HUES6 (cell line): ENCODE measurements at regions not wholly inside any gene's neighbourhood (a gene's known extent, or its start where the extent isn't known, plus 50 kb on each side); places are given as distances from the start of the nearest gene placed in this dataset.
"Not testable (repeated sequence)": the region's sequence is repeated elsewhere in the genome, so short reads cannot be mapped to it uniquely, and the experiment has no call there.

Experiments
- H3K27ac ChIP-seq: 2 replicates; pipeline ENCODE4 v1.7.0; 2013; ENCODE audit warnings: low read depth, mild to moderate bottlenecking, low read length, inconsistent platforms
- H3K27me3 ChIP-seq: 2 replicates; pipeline ENCODE4 v1.6.1; 2013; ENCODE audit warnings: low read length; ENCODE audit not compliant: control insufficient read depth, insufficient read depth
- H3K36me3 ChIP-seq: 2 replicates; pipeline ENCODE4 v1.6.1; 2013; ENCODE audit warnings: low read length; ENCODE audit not compliant: control insufficient read depth, insufficient read depth
- H3K4me1 ChIP-seq: 2 replicates; pipeline ENCODE4 v1.6.1; 2013; ENCODE audit warnings: low read length; ENCODE audit not compliant: control insufficient read depth, insufficient read depth
- H3K4me3 ChIP-seq: 2 replicates; pipeline ENCODE4 v1.5.1; 2013; ENCODE audit warnings: low read depth, low read length
- H3K9ac ChIP-seq: one replicate; pipeline ENCODE4 v1.6.1; 2013; ENCODE audit warnings: mild to moderate bottlenecking, low read length
- H3K9me3 ChIP-seq: 2 replicates; pipeline ENCODE4 v1.6.1; 2013; ENCODE audit warnings: low read depth, low read length; ENCODE audit not compliant: control insufficient read depth, insufficient read depth

- Histone ChIP-seq H3K27ac (no peak overlapping the region), H3K27me3 (no peaks in the 10 kb centered on the region), H3K4me3 (no peak overlapping the region), H3K4me1 (peaks cover 15% of the 10 kb centered on the region), H3K36me3 (peaks cover 34% of the 10 kb centered on the region), H3K9ac (no peak overlapping the region), H3K9me3 (no peaks in the 10 kb centered on the region)
These were observed 575.9 kb upstream of the MDGA2 start for GRCh38 chr14:48251290-48251689.

GRCh38 chr14:48250575-48250974 lies 575.2 kb upstream of the MDGA2 start:
- Histone ChIP-seq H3K9me3 (no peaks in the 10 kb centered on the region), H3K9ac (no peak overlapping the region), H3K4me1 (peaks cover 15% of the 10 kb centered on the region), H3K36me3 (peaks cover 32% of the 10 kb centered on the region), H3K27ac (no peak overlapping the region), H3K27me3 (no peaks in the 10 kb centered on the region), H3K4me3 (no peak overlapping the region)

GRCh38 chr14:48247977-48248376 lies 572.6 kb upstream of the MDGA2 start:
- H3K36me3 ChIP-seq, result peaks cover 23% of the 10 kb centered on the region
- H3K27me3 ChIP-seq, result no peaks in the 10 kb centered on the region
- H3K4me1 ChIP-seq, result peaks cover 6% of the 10 kb centered on the region
- H3K27ac ChIP-seq, result no peak overlapping the region
- H3K4me3 ChIP-seq, result no peak overlapping the region
- H3K9ac ChIP-seq, result no peak overlapping the region
- no peaks in the 10 kb centered on the region for H3K9me3 ChIP-seq

GRCh38 chr14:48243900-48244299 lies 568.5 kb upstream of the MDGA2 start:
- Histone ChIP-seq H3K27me3 (no peaks in the 10 kb centered on the region), H3K4me1 (no peaks in the 10 kb centered on the region), H3K27ac (no peak overlapping the region), H3K9me3 (no peaks in the 10 kb centered on the region), H3K9ac (no peak overlapping the region), H3K36me3 (no peaks in the 10 kb centered on the region), H3K4me3 (no peak overlapping the region)

GRCh38 chr14:48229091-48229490 lies 553.7 kb upstream of the MDGA2 start:
- no peaks in the 10 kb centered on the region for H3K9me3 ChIP-seq
- no peak overlapping the region for H3K9ac ChIP-seq
- no peaks in the 10 kb centered on the region for H3K36me3 ChIP-seq

GRCh38 chr14:48193893-48194292 lies 518.5 kb upstream of the MDGA2 start:
- H3K9ac ChIP-seq, result no peak overlapping the region
- no peak overlapping the region for H3K4me3 ChIP-seq
- no peaks in the 10 kb centered on the region for H3K4me1 ChIP-seq
- no peaks in the 10 kb centered on the region for H3K27me3 ChIP-seq
- H3K9me3 ChIP-seq, result no peaks in the 10 kb centered on the region
- no peaks in the 10 kb centered on the region for H3K36me3 ChIP-seq
- no peak overlapping the region for H3K27ac ChIP-seq

More at GRCh38 chr14:48229091-48229490, 553.7 kb upstream of the MDGA2 start:
- H3K4me3 ChIP-seq, result no peak overlapping the region
- H3K4me1 ChIP-seq, result no peaks in the 10 kb centered on the region
- no peaks in the 10 kb centered on the region for H3K27me3 ChIP-seq
- no peak overlapping the region for H3K27ac ChIP-seq

- peaks cover 22% of the 10 kb centered on the region for H3K9me3 ChIP-seq
- not testable (repeated sequence) for H3K36me3 ChIP-seq, H3K27me3 ChIP-seq, H3K27ac ChIP-seq, H3K9ac ChIP-seq, H3K4me3 ChIP-seq, H3K4me1 ChIP-seq
These were observed 474.2 kb upstream of the MDGA2 start for GRCh38 chr14:48149624-48150023.

GRCh38 chr14:48140804-48141203 lies 465.4 kb upstream of the MDGA2 start:
- Histone ChIP-seq H3K9me3 (no peaks in the 10 kb centered on the region), H3K4me3 (no peak overlapping the region), H3K27ac (no peak overlapping the region), H3K4me1 (peaks cover 5% of the 10 kb centered on the region; the same call in 1 of the 2 replicates), H3K9ac (no peak overlapping the region), H3K36me3 (no peaks in the 10 kb centered on the region), H3K27me3 (no peaks in the 10 kb centered on the region)

GRCh38 chr14:48129472-48129871 lies 454.1 kb upstream of the MDGA2 start:
- H3K36me3 ChIP-seq, result no peaks in the 10 kb centered on the region
- H3K4me3 ChIP-seq, result no peak overlapping the region
- H3K9ac ChIP-seq, result no peak overlapping the region
- H3K27me3 ChIP-seq, result no peaks in the 10 kb centered on the region
- peaks cover 5% of the 10 kb centered on the region for H3K4me1 ChIP-seq
- no peak overlapping the region for H3K27ac ChIP-seq
- no peaks in the 10 kb centered on the region for H3K9me3 ChIP-seq

GRCh38 chr14:48127674-48128073 lies 452.3 kb upstream of the MDGA2 start:
- no peak overlapping the region for H3K27ac ChIP-seq
- H3K9ac ChIP-seq, result no peak overlapping the region
- H3K9me3 ChIP-seq, result no peaks in the 10 kb centered on the region
- no peak overlapping the region for H3K4me3 ChIP-seq
- peaks cover 5% of the 10 kb centered on the region for H3K4me1 ChIP-seq
- H3K36me3 ChIP-seq, result no peaks in the 10 kb centered on the region
- H3K27me3 ChIP-seq, result no peaks in the 10 kb centered on the region

- H3K36me3 ChIP-seq, result no peaks in the 10 kb centered on the region
- H3K9me3 ChIP-seq, result no peaks in the 10 kb centered on the region
- H3K27me3 ChIP-seq, result no peaks in the 10 kb centered on the region
- H3K4me3 ChIP-seq, result no peak overlapping the region
- no peak overlapping the region for H3K9ac ChIP-seq
- peaks cover 5% of the 10 kb centered on the region for H3K4me1 ChIP-seq
- no peak overlapping the region for H3K27ac ChIP-seq
These were observed 450.2 kb upstream of the MDGA2 start for GRCh38 chr14:48125654-48126053.

GRCh38 chr14:48113713-48114112 lies 438.3 kb upstream of the MDGA2 start:
- H3K27me3 ChIP-seq, result no peaks in the 10 kb centered on the region
- H3K9me3 ChIP-seq, result no peaks in the 10 kb centered on the region
- H3K27ac ChIP-seq, result no peak overlapping the region
- H3K4me3 ChIP-seq, result no peak overlapping the region
- H3K4me1 ChIP-seq, result no peaks in the 10 kb centered on the region
- H3K9ac ChIP-seq, result no peak overlapping the region
- no peaks in the 10 kb centered on the region for H3K36me3 ChIP-seq
